ENCODE measurements at regions not wholly inside any gene's neighbourhood (a gene's known extent, or its start where the extent isn't known, plus 50 kb on each side); places are given as distances from the start of the nearest gene placed in this dataset.
"Not testable (repeated sequence)": the region's sequence is repeated elsewhere in the genome, so short reads cannot be mapped to it uniquely, and the experiment has no call there.

DNA sequence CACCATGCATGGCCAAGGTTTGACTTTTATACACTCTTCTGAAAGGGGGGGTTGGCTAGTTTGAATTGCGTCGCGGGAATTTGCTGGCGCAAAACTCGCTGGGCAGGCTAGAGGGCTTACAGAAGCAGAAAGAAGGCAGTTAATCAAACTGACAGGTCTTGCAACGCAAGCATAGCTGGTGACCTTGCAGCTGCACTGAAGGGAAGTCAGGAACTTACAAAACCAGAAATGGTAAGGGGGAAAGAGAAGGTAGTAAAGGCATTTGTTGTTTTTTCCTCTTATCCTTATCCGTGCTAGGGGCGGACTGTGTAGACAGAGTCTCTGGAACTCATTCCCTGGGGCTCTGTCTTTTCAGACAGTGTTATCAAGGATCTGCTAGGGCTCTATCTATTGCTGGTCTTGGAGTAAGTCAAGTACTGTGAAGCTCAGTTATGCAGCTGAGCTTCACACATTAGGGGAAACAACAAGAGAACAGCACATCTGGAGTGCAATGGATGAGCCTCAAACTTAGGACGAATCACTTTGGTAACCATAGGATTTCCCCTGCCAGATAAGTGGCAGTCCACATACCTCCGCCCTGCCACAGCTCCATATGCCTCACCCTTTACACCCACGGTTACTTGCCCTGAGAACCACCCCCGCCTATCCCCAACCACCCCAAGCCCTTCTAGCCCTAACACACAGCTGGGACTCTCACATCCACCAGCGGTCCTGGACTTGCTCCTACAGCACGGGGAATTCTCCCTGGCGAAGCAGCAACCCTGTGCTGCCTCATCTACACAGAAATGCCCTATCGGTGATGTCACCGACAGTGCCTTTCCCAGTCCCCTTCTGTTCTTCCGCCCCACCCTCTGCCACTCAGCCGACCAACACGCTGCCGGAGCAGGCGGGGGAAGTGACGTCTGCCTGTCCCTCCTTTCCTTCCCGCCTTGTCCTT, 251.4 kb downstream of the FAM72C start:
- peaks cover 0 to 29% (median 5%) of the 10 kb centered on the region in 7 donors for H3K27me3 ChIP-seq (replicated peaks in 1 of 7)
- TF ChIP-seq CTCF (IDR thresholded peaks at IDR 0.05 in 8 of 11, conservative IDR thresholded peaks at IDR 0.05 in 3 of 11) (no peak), POLR2AphosphoS5 (IDR thresholded peaks at IDR 0.05) (peak; percentile 58 to 92 (median 85))
- intact Hi-C loops (cut with DNase I; ENCODE audit: low total_unique reads), result no loop called here
- peak overlapping the region in 1 of 8 donors; percentile 54 for H3K4me3 ChIP-seq
- WGBS, 5 donors, result 9 to 20% (median 17%) methylated on average over 19 to 24 of the region's 24 CpGs
- peak overlapping the region in 7 of 8 donors; percentile 19 to 90 (median 77) for H3K27ac ChIP-seq
- no peaks in the 10 kb centered on the region for H3K36me3 ChIP-seq
- H3K4me1 ChIP-seq, result no peaks in the 10 kb centered on the region
- H3K9me3 ChIP-seq, result no peaks in the 10 kb centered on the region
- DNase-seq, result peak; percentile 87

- intact Hi-C loops (cut with DNase I; ENCODE audit: low total_unique reads), result no loop called here
- 83 to 91% (median 89%) methylated on average over 2 of the region's 2 CpGs for WGBS, 5 donors
- H3K9me3 ChIP-seq, result no peaks in the 10 kb centered on the region
- no peak overlapping the region for H3K27ac ChIP-seq
- H3K4me3 ChIP-seq, result no peak overlapping the region
- DNase-seq, result no peak
- H3K36me3 ChIP-seq, result no peaks in the 10 kb centered on the region
- peaks cover 0 to 28% (median 4%) of the 10 kb centered on the region in 7 donors for H3K27me3 ChIP-seq (replicated peaks in 1 of 7)
- no peaks in the 10 kb centered on the region for H3K4me1 ChIP-seq
- TF ChIP-seq POLR2A (IDR thresholded peaks at IDR 0.05) (no peak), CTCF (IDR thresholded peaks at IDR 0.05 in 8 of 11, conservative IDR thresholded peaks at IDR 0.05 in 3 of 11) (no peak), POLR2AphosphoS5 (IDR thresholded peaks at IDR 0.05) (no peak)
Observed at GRCh38 chr1:143718524-143718923, 253.3 kb downstream of the FAM72C start.

GRCh38 chr1:143718021-143718420, 253.8 kb downstream of the FAM72C start:
- DNase-seq, result no peak
- Histone ChIP-seq H3K27ac (no peak overlapping the region), H3K36me3 (no peaks in the 10 kb centered on the region), H3K27me3 (replicated peaks in 1 of 7) (peaks cover 0 to 27% (median 4%) of the 10 kb centered on the region in 7 donors), H3K4me1 (no peaks in the 10 kb centered on the region), H3K4me3 (no peak overlapping the region), H3K9me3 (no peaks in the 10 kb centered on the region)
- intact Hi-C loops (cut with DNase I; ENCODE audit: low total_unique reads), result no loop called here
- no peak for TF ChIP-seq POLR2A (IDR thresholded peaks at IDR 0.05)
- no peak for TF ChIP-seq POLR2AphosphoS5 (IDR thresholded peaks at IDR 0.05)
- no peak for TF ChIP-seq CTCF (IDR thresholded peaks at IDR 0.05 in 8 of 11, conservative IDR thresholded peaks at IDR 0.05 in 3 of 11)
- 55 to 71% (median 62%) methylated on average over 12 to 16 of the region's 16 CpGs for WGBS, 5 donors

DNA sequence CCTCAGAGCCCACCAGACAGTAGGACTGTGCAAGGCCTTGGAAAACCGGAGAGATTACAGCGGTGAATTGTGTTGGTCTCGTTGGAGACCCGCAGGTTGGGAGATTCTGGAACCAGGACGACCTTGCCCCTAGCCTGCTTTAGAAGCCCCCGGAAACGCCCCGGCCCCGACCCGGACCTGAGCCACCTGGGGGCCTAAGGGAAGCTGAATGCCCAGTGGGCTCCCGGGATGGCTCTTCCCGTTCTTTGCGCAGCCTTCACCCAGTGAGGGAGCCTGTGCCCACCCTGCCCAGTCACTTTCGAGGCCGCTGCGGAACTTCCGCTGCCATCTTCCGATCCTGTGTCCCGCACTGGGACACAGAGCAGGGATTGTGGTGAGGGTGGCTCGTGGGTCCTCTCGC, 254.4 kb downstream of the FAM72C start:
- no peak for DNase-seq
- TF ChIP-seq POLR2AphosphoS5 (IDR thresholded peaks at IDR 0.05) (no peak), CTCF (IDR thresholded peaks at IDR 0.05 in 8 of 11, conservative IDR thresholded peaks at IDR 0.05 in 3 of 11) (no peak), POLR2A (IDR thresholded peaks at IDR 0.05) (no peak)
- no peak overlapping the region for H3K4me3 ChIP-seq
- H3K27me3 ChIP-seq (replicated peaks in 1 of 7), result peaks cover 0 to 27% (median 4%) of the 10 kb centered on the region in 7 donors
- H3K4me1 ChIP-seq, result no peaks in the 10 kb centered on the region
- H3K36me3 ChIP-seq, result no peaks in the 10 kb centered on the region
- intact Hi-C loops (cut with DNase I; ENCODE audit: low total_unique reads), result no loop called here
- H3K27ac ChIP-seq, result no peak overlapping the region
- H3K9me3 ChIP-seq, result no peaks in the 10 kb centered on the region
- WGBS, 5 donors, result 37 to 69% (median 42%) methylated on average over 1 to 21 of the region's 21 CpGs

DNA sequence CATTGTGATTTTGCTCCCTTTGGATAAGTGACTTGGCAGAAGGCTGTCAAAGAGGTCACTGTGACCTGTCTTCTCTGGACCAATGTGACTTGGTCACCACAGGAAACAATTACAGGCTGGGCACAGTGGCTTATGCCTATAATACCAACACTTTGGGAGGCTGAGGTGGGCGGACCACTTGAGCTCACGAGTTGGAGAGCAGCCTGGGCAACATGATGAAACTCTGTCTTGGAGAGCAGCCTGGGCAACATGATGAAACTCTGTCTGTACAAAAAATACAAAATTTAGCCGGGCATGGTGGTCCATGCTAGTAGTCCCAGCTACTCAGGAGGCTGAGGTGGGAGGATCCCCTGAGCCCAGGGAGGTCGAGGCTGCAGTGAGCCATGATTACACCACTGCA, 256.9 kb downstream of the FAM72C start:
- H3K4me3 ChIP-seq; H3K9me3 ChIP-seq; H3K4me1 ChIP-seq; DNase-seq; intact Hi-C loops (cut with DNase I; ENCODE audit: low total_unique reads); H3K27ac ChIP-seq; H3K36me3 ChIP-seq: not testable (repeated sequence)
- WGBS, 5 donors, result 66 to 88% (median 79%) methylated on average over 3 to 4 of the region's 4 CpGs
- H3K27me3 ChIP-seq (replicated peaks in 1 of 7), result peaks cover 0 to 22% (median 0%) of the 10 kb centered on the region in 7 donors
